HUES64 (cell line): ENCODE measurements at regions not wholly inside any gene's neighbourhood (a gene's known extent, or its start where the extent isn't known, plus 50 kb on each side); places are given as distances from the start of the nearest gene placed in this dataset.

Experiments used
- H3K27ac ChIP-seq: 2 replicates; pipeline ENCODE4 v1.7.0; 2013; ENCODE audit warnings: low read depth, low read length, inconsistent platforms
- H3K27me3 ChIP-seq: 2 replicates; pipeline ENCODE4 v1.6.1; 2013; ENCODE audit warnings: mild to moderate bottlenecking, low read length; ENCODE audit not compliant: insufficient read depth
- H3K36me3 ChIP-seq: 2 replicates; pipeline ENCODE4 v1.6.1; 2013; ENCODE audit warnings: mild to moderate bottlenecking, low read length; ENCODE audit not compliant: insufficient read depth
- H3K4me1 ChIP-seq: 2 replicates; pipeline ENCODE4 v1.6.1; 2013; ENCODE audit warnings: mild to moderate bottlenecking, low read length, moderate library complexity; ENCODE audit not compliant: insufficient read depth
- H3K4me3 ChIP-seq: 2 replicates; pipeline ENCODE4 v1.5.1; 2013; ENCODE audit warnings: mild to moderate bottlenecking, low read length, moderate library complexity
- H3K9ac ChIP-seq: 2 replicates; pipeline ENCODE4 v1.6.1; 2013; ENCODE audit warnings: mild to moderate bottlenecking, low read depth, low read length
- H3K9me3 ChIP-seq: 2 replicates; pipeline ENCODE4 v1.6.1; 2013; ENCODE audit warnings: low read depth, low read length; ENCODE audit not compliant: insufficient read depth
- WGBS: fragments of 150-250, 120-280 bp; methylation state at CpG from one replicate; pipeline ENCODE4 v1.1.7; 2013; ENCODE audit warnings: missing lambda C conversion rate; 5-methylcytosine and 5-hydroxymethylcytosine counted together

- H3K27ac ChIP-seq, result no peak overlapping the region
- no peaks in the 10 kb centered on the region for H3K4me1 ChIP-seq
- H3K9ac ChIP-seq, result no peak overlapping the region
- WGBS, result 92% methylated on average over 1 of the region's 1 CpG
- no peaks in the 10 kb centered on the region for H3K9me3 ChIP-seq
- no peaks in the 10 kb centered on the region for H3K27me3 ChIP-seq
- no peaks in the 10 kb centered on the region for H3K36me3 ChIP-seq
- H3K4me3 ChIP-seq, result no peak overlapping the region
Observed at GRCh38 chr9:117860849-117861248, 156.6 kb downstream of the TLR4 start.

GRCh38 chr9:117864385-117865057, 160.3 kb downstream of the TLR4 start:
- 89% methylated on average over 6 of the region's 6 CpGs for whole genome bisulfite sequencing
- no peaks in the 10 kb centered on the region for H3K27me3 ChIP-seq
- H3K9ac ChIP-seq, result no peak overlapping the region
- no peak overlapping the region for H3K27ac ChIP-seq
- H3K9me3 ChIP-seq, result no peaks in the 10 kb centered on the region
- no peaks in the 10 kb centered on the region for H3K4me1 ChIP-seq
- no peaks in the 10 kb centered on the region for H3K36me3 ChIP-seq
- H3K4me3 ChIP-seq, result no peak overlapping the region

GRCh38 chr9:117868594-117868993, 164.4 kb downstream of the TLR4 start:
- Histone ChIP-seq H3K9me3 (no peaks in the 10 kb centered on the region), H3K36me3 (no peaks in the 10 kb centered on the region), H3K27ac (no peak overlapping the region), H3K4me1 (peaks cover 5% of the 10 kb centered on the region; the same call in 1 of the 2 replicates), H3K27me3 (no peaks in the 10 kb centered on the region), H3K4me3 (no peak overlapping the region), H3K9ac (no peak overlapping the region)
- 100% methylated on average over 1 of the region's 1 CpG for WGBS

GRCh38 chr9:117869287-117869686, 165.1 kb downstream of the TLR4 start:
- 90% methylated on average over 1 of the region's 1 CpG for WGBS
- no peak overlapping the region for H3K27ac ChIP-seq
- peaks cover 5% of the 10 kb centered on the region; the same call in 1 of the 2 replicates for H3K4me1 ChIP-seq
- no peak overlapping the region for H3K9ac ChIP-seq
- no peaks in the 10 kb centered on the region for H3K27me3 ChIP-seq
- no peaks in the 10 kb centered on the region for H3K36me3 ChIP-seq
- H3K4me3 ChIP-seq, result no peak overlapping the region
- H3K9me3 ChIP-seq, result no peaks in the 10 kb centered on the region

GRCh38 chr9:117869712-117870111, 165.5 kb downstream of the TLR4 start:
- Histone ChIP-seq H3K9ac (no peak overlapping the region), H3K27ac (no peak overlapping the region), H3K4me1 (peaks cover 5% of the 10 kb centered on the region; the same call in 1 of the 2 replicates), H3K27me3 (no peaks in the 10 kb centered on the region), H3K9me3 (no peaks in the 10 kb centered on the region), H3K36me3 (no peaks in the 10 kb centered on the region), H3K4me3 (no peak overlapping the region)

- Histone ChIP-seq H3K27me3 (no peaks in the 10 kb centered on the region), H3K36me3 (no peaks in the 10 kb centered on the region), H3K9ac (no peak overlapping the region), H3K27ac (no peak overlapping the region), H3K4me1 (peaks cover 5% of the 10 kb centered on the region; the same call in 1 of the 2 replicates), H3K9me3 (no peaks in the 10 kb centered on the region), H3K4me3 (no peak overlapping the region)
- WGBS, result 83% methylated on average over 5 of the region's 5 CpGs
Observed at GRCh38 chr9:117873664-117874063, 169.5 kb downstream of the TLR4 start.

GRCh38 chr9:117875886-117876285, 171.7 kb downstream of the TLR4 start:
- WGBS, result 88% methylated on average over 1 of the region's 2 CpGs
- H3K4me1 ChIP-seq, result peaks cover 5% of the 10 kb centered on the region; the same call in 1 of the 2 replicates
- no peak overlapping the region for H3K4me3 ChIP-seq
- no peaks in the 10 kb centered on the region for H3K9me3 ChIP-seq
- no peaks in the 10 kb centered on the region for H3K27me3 ChIP-seq
- no peaks in the 10 kb centered on the region for H3K36me3 ChIP-seq
- H3K27ac ChIP-seq, result no peak overlapping the region
- no peak overlapping the region for H3K9ac ChIP-seq

- WGBS, result 93% methylated on average over 4 of the region's 4 CpGs
- no peaks in the 10 kb centered on the region for H3K27me3 ChIP-seq
- no peaks in the 10 kb centered on the region for H3K9me3 ChIP-seq
- no peak overlapping the region for H3K4me3 ChIP-seq
- H3K9ac ChIP-seq, result no peak overlapping the region
- no peaks in the 10 kb centered on the region for H3K36me3 ChIP-seq
- H3K27ac ChIP-seq, result no peak overlapping the region
- no peaks in the 10 kb centered on the region for H3K4me1 ChIP-seq
Observed at GRCh38 chr9:117882171-117882570, 178.0 kb downstream of the TLR4 start.

GRCh38 chr9:117886616-117887015, 182.4 kb downstream of the TLR4 start:
- Histone ChIP-seq H3K4me3 (no peak overlapping the region), H3K9me3 (no peaks in the 10 kb centered on the region), H3K36me3 (no peaks in the 10 kb centered on the region), H3K27ac (no peak overlapping the region), H3K27me3 (no peaks in the 10 kb centered on the region), H3K4me1 (no peaks in the 10 kb centered on the region), H3K9ac (no peak overlapping the region)
- 93% methylated on average over 2 of the region's 2 CpGs for WGBS

- Histone ChIP-seq H3K9ac (no peak overlapping the region), H3K27me3 (no peaks in the 10 kb centered on the region)
- WGBS, result 90% methylated on average over 2 of the region's 2 CpGs
Observed at GRCh38 chr9:117887383-117887782, 183.2 kb downstream of the TLR4 start.

GRCh38 chr9:117887941-117888340, 183.7 kb downstream of the TLR4 start:
- no peak overlapping the region for H3K27ac ChIP-seq
- H3K27me3 ChIP-seq, result no peaks in the 10 kb centered on the region
- H3K9me3 ChIP-seq, result no peaks in the 10 kb centered on the region
- 75% methylated on average over 3 of the region's 3 CpGs for WGBS
- H3K9ac ChIP-seq, result no peak overlapping the region
- H3K4me1 ChIP-seq, result no peaks in the 10 kb centered on the region
- H3K36me3 ChIP-seq, result no peaks in the 10 kb centered on the region
- H3K4me3 ChIP-seq, result no peak overlapping the region

More at GRCh38 chr9:117887383-117887782, 183.2 kb downstream of the TLR4 start:
- Histone ChIP-seq H3K4me1 (no peaks in the 10 kb centered on the region), H3K9me3 (no peaks in the 10 kb centered on the region), H3K4me3 (no peak overlapping the region), H3K27ac (no peak overlapping the region), H3K36me3 (no peaks in the 10 kb centered on the region)

- Histone ChIP-seq H3K4me3 (no peak overlapping the region), H3K9me3 (no peaks in the 10 kb centered on the region), H3K36me3 (no peaks in the 10 kb centered on the region), H3K4me1 (no peaks in the 10 kb centered on the region), H3K27me3 (no peaks in the 10 kb centered on the region), H3K9ac (no peak overlapping the region), H3K27ac (no peak overlapping the region)
- WGBS, result no CpG with 5 or more reads among the region's 1 CpG
Observed at GRCh38 chr9:117903453-117903852, 199.2 kb downstream of the TLR4 start.
